Stimulated activated CD4-positive, alpha-beta T cell treated with anti-CD3 and anti-CD28 coated beads, Interleukin-2, amount 100 ng/mL, for 4 hours (primary cell): ENCODE measurements at regions not wholly inside any gene's neighbourhood (a gene's known extent, or its start where the extent isn't known, plus 50 kb on each side); places are given as distances from the start of the nearest gene placed in this dataset.
"Not testable (repeated sequence)": the region's sequence is repeated elsewhere in the genome, so short reads cannot be mapped to it uniquely, and the experiment has no call there.

Source experiments
- DNase-seq: peaks from one replicate; pipeline ENCODE4 v3.0.0-alpha.2; 2020; ENCODE audit warnings: low read depth

GRCh38 chr9:18296702-18297055, 177.3 kb upstream of the ADAMTSL1 start:
- DNase-seq, result no peak

- no peak for DNase-seq
Observed at GRCh38 chr9:18297056-18297841, 176.7 kb upstream of the ADAMTSL1 start.

GRCh38 chr9:18299449-18299848, 174.5 kb upstream of the ADAMTSL1 start:
- DNase-seq, result no peak

GRCh38 chr9:18305167-18305806, 168.7 kb upstream of the ADAMTSL1 start:
- not testable (repeated sequence) for DNase-seq

- no peak for DNase-seq
Observed at GRCh38 chr9:18314316-18314715, 159.6 kb upstream of the ADAMTSL1 start.

GRCh38 chr9:18317896-18318295, 156.1 kb upstream of the ADAMTSL1 start:
- no peak for DNase-seq

GRCh38 chr9:18319918-18320445, 154.0 kb upstream of the ADAMTSL1 start:
- DNase-seq, result no peak

GRCh38 chr9:18324928-18325745, 148.8 kb upstream of the ADAMTSL1 start:
- no peak for DNase-seq

GRCh38 chr9:18325746-18326011, 148.3 kb upstream of the ADAMTSL1 start:
- not testable (repeated sequence) for DNase-seq

GRCh38 chr9:18327121-18327520, 146.8 kb upstream of the ADAMTSL1 start:
- no peak for DNase-seq

- DNase-seq, result no peak
Observed at GRCh38 chr9:18330401-18331309, 143.3 kb upstream of the ADAMTSL1 start.

GRCh38 chr9:18331310-18331684, 142.7 kb upstream of the ADAMTSL1 start:
- DNase-seq, result no peak

- DNase-seq, result no peak
Observed at GRCh38 chr9:18331808-18332209, 142.1 kb upstream of the ADAMTSL1 start.

- no peak for DNase-seq
Observed at GRCh38 chr9:18333157-18333556, 140.8 kb upstream of the ADAMTSL1 start.

- no peak for DNase-seq
Observed at GRCh38 chr9:18335825-18336224, 138.1 kb upstream of the ADAMTSL1 start.

- DNase-seq, result no peak
Observed at GRCh38 chr9:18338042-18338441, 135.9 kb upstream of the ADAMTSL1 start.

- no peak for DNase-seq
Observed at GRCh38 chr9:18343784-18344183, 130.2 kb upstream of the ADAMTSL1 start.

GRCh38 chr9:18346745-18347144, 127.2 kb upstream of the ADAMTSL1 start:
- no peak for DNase-seq

- DNase-seq, result no peak
Observed at GRCh38 chr9:18347386-18348082, 126.4 kb upstream of the ADAMTSL1 start.

- no peak for DNase-seq
Observed at GRCh38 chr9:18348083-18348475, 125.9 kb upstream of the ADAMTSL1 start.

- DNase-seq, result no peak
Observed at GRCh38 chr9:18349530-18349929, 124.4 kb upstream of the ADAMTSL1 start.
